GF-D8 (cell line): ENCODE measurements at regions not wholly inside any gene's neighbourhood (a gene's known extent, or its start where the extent isn't known, plus 50 kb on each side); places are given as distances from the start of the nearest gene placed in this dataset.
"Not testable (repeated sequence)": the region's sequence is repeated elsewhere in the genome, so short reads cannot be mapped to it uniquely, and the experiment has no call there.

Experiments used
- DNase-seq: peaks from one replicate; lab custom pipeline; 2025; lab: John Stamatoyannopoulos, UW

GRCh38 chr22:27312966-27313855 lies 488.3 kb downstream of the MN1 start:
- DNase-seq, result no peak

GRCh38 chr22:27314276-27314807 lies 487.2 kb downstream of the MN1 start:
- no peak for DNase-seq

GRCh38 chr22:27315833-27316232 lies 485.7 kb downstream of the MN1 start:
- no peak for DNase-seq

- DNase-seq, result no peak
These were observed 484.5 kb downstream of the MN1 start for GRCh38 chr22:27317096-27317495.

GRCh38 chr22:27317971-27318428 lies 483.6 kb downstream of the MN1 start:
- DNase-seq, result no peak

- DNase-seq, result no peak
These were observed 483.0 kb downstream of the MN1 start for GRCh38 chr22:27318516-27318915.

GRCh38 chr22:27323661-27324060 lies 477.9 kb downstream of the MN1 start:
- no peak for DNase-seq

GRCh38 chr22:27324908-27325307 lies 476.6 kb downstream of the MN1 start:
- not testable (repeated sequence) for DNase-seq

- no peak for DNase-seq
These were observed 474.1 kb downstream of the MN1 start for GRCh38 chr22:27327497-27327896.

GRCh38 chr22:27327981-27328721 lies 473.4 kb downstream of the MN1 start:
- no peak for DNase-seq

GRCh38 chr22:27329131-27329850 lies 472.3 kb downstream of the MN1 start:
- DNase-seq, result no peak

- DNase-seq, result no peak
These were observed 471.4 kb downstream of the MN1 start for GRCh38 chr22:27329966-27330645.

GRCh38 chr22:27331526-27332281 lies 469.9 kb downstream of the MN1 start:
- no peak for DNase-seq

GRCh38 chr22:27335102-27335660 lies 466.4 kb downstream of the MN1 start:
- no peak for DNase-seq

- no peak for DNase-seq
These were observed 465.1 kb downstream of the MN1 start for GRCh38 chr22:27336151-27337090.

- DNase-seq, result no peak
These were observed 463.9 kb downstream of the MN1 start for GRCh38 chr22:27337676-27338075.

- no peak for DNase-seq
These were observed 461.5 kb downstream of the MN1 start for GRCh38 chr22:27340047-27340446.

- no peak for DNase-seq
These were observed 457.0 kb downstream of the MN1 start for GRCh38 chr22:27344546-27344945.

GRCh38 chr22:27345691-27346090 lies 455.9 kb downstream of the MN1 start:
- no peak for DNase-seq
